ENCODE measurements at regions not wholly inside any gene's neighbourhood (a gene's known extent, or its start where the extent isn't known, plus 50 kb on each side); places are given as distances from the start of the nearest gene placed in this dataset.

DNA sequence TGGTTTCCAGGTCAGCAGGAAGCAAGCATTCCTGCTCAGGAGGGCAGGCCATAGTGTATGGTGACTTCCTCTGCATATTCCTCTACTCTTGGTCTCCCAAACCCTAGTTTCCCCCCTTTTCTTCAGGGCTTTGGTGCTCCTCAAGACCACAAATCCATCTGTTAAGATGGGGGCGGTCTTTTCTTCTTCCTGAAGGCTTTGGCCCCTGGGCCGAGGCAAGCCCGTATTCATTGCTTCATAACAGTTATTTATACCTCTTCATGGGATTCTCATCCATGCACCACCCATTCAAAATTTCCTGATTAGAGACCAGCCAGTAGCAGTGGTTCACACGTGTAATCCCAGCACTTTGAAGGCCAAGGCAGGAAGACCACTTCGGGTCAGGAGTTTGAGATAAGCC is 62.1 kb upstream of the IL12A start:
- TF ChIP-seq, protein P1, sequence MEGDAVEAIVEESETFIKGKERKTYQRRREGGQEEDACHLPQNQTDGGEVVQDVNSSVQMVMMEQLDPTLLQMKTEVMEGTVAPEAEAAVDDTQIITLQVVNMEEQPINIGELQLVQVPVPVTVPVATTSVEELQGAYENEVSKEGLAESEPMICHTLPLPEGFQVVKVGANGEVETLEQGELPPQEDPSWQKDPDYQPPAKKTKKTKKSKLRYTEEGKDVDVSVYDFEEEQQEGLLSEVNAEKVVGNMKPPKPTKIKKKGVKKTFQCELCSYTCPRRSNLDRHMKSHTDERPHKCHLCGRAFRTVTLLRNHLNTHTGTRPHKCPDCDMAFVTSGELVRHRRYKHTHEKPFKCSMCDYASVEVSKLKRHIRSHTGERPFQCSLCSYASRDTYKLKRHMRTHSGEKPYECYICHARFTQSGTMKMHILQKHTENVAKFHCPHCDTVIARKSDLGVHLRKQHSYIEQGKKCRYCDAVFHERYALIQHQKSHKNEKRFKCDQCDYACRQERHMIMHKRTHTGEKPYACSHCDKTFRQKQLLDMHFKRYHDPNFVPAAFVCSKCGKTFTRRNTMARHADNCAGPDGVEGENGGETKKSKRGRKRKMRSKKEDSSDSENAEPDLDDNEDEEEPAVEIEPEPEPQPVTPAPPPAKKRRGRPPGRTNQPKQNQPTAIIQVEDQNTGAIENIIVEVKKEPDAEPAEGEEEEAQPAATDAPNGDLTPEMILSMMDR (IDR thresholded peaks at IDR 0.05), result no peak
- TF ChIP-seq RCOR1 (IDR thresholded peaks at IDR 0.05; ENCODE audit: low read length) (no peak), NFIC (IDR thresholded peaks at IDR 0.05; ENCODE audit: borderline replicate concordance) (no peak), SIN3A (IDR thresholded peaks at IDR 0.05; ENCODE audit: borderline replicate concordance, low read depth, low read length) (no peak), TAF1 (IDR thresholded peaks at IDR 0.05; ENCODE audit: borderline replicate concordance, low read depth, low read length) (no peak), TEAD4 (IDR thresholded peaks at IDR 0.05; ENCODE audit: borderline replicate concordance, insufficient read depth) (no peak), RFX5 (IDR thresholded peaks at IDR 0.05; ENCODE audit: low read length) (no peak), YY1 (IDR thresholded peaks at IDR 0.05; ENCODE audit: low read depth) (no peak)
